ENCODE measurements at regions not wholly inside any gene's neighbourhood (a gene's known extent, or its start where the extent isn't known, plus 50 kb on each side); places are given as distances from the start of the nearest gene placed in this dataset.

GRCh38 chr14:53491256-53491883, 338.2 kb upstream of the DDHD1 start:
- Histone ChIP-seq H3K4me3 (ENCODE audit: low read depth, low read length) (no peak overlapping the region), H3K27ac (ENCODE audit: low read depth, low read length) (no peak overlapping the region), H3K27me3 (ENCODE audit: control insufficient read depth, insufficient read depth, low read length) (no peaks in the 10 kb centered on the region), H3K9me3 (ENCODE audit: control insufficient read depth, insufficient read depth, low read length) (no peaks in the 10 kb centered on the region)
- DNase-seq (ENCODE audit: low read depth, low spot score), result no peak
- POLR2A ChIA-PET, result no interaction called here
- TF ChIP-seq, protein P1, sequence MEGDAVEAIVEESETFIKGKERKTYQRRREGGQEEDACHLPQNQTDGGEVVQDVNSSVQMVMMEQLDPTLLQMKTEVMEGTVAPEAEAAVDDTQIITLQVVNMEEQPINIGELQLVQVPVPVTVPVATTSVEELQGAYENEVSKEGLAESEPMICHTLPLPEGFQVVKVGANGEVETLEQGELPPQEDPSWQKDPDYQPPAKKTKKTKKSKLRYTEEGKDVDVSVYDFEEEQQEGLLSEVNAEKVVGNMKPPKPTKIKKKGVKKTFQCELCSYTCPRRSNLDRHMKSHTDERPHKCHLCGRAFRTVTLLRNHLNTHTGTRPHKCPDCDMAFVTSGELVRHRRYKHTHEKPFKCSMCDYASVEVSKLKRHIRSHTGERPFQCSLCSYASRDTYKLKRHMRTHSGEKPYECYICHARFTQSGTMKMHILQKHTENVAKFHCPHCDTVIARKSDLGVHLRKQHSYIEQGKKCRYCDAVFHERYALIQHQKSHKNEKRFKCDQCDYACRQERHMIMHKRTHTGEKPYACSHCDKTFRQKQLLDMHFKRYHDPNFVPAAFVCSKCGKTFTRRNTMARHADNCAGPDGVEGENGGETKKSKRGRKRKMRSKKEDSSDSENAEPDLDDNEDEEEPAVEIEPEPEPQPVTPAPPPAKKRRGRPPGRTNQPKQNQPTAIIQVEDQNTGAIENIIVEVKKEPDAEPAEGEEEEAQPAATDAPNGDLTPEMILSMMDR (IDR thresholded peaks at IDR 0.05; ENCODE audit: low read depth, low read length), result no peak
- CTCF ChIA-PET, result interaction anchor here (0.6 kb wide), 1 partner anchor 122 kb away, joined by 3 read pairs; no protein-coding TSS in a partner anchor

- POLR2A ChIA-PET, result no interaction called here
- CTCF ChIA-PET, result no interaction called here
- peaks cover 10% of the 10 kb centered on the region for H3K9me3 ChIP-seq (ENCODE audit: control insufficient read depth, insufficient read depth, low read length)
- no peak for DNase-seq (ENCODE audit: low read depth, low spot score)
- no peak overlapping the region for H3K4me3 ChIP-seq (ENCODE audit: low read depth, low read length)
- TF ChIP-seq, protein P1 (IDR thresholded peaks at IDR 0.05; ENCODE audit: low read depth, low read length), result no peak
- no peaks in the 10 kb centered on the region for H3K27me3 ChIP-seq (ENCODE audit: control insufficient read depth, insufficient read depth, low read length)
- H3K27ac ChIP-seq (ENCODE audit: low read depth, low read length), result no peak overlapping the region
Measured at GRCh38 chr14:53478174-53478573, 325.1 kb upstream of the DDHD1 start.

- H3K9me3 ChIP-seq (ENCODE audit: control insufficient read depth, insufficient read depth, low read length), result no peaks in the 10 kb centered on the region
- TF ChIP-seq, protein P1 (IDR thresholded peaks at IDR 0.05; ENCODE audit: low read depth, low read length), result 0 out of 2 replicates have a peak, but pooled peaks have one; percentile 19
- ChIA-PET POLR2A (no interaction called here), CTCF (interaction anchor here (0.6 kb wide), 2 partner anchors 96 to 170 kb away, joined by 3 read pairs; no protein-coding TSS in a partner anchor)
- no peak overlapping the region for H3K4me3 ChIP-seq (ENCODE audit: low read depth, low read length)
- no peak overlapping the region for H3K27ac ChIP-seq (ENCODE audit: low read depth, low read length)
- no peak for DNase-seq (ENCODE audit: low read depth, low spot score)
- no peaks in the 10 kb centered on the region for H3K27me3 ChIP-seq (ENCODE audit: control insufficient read depth, insufficient read depth, low read length)
Measured at GRCh38 chr14:53473480-53473879, 320.4 kb upstream of the DDHD1 start.

DNA sequence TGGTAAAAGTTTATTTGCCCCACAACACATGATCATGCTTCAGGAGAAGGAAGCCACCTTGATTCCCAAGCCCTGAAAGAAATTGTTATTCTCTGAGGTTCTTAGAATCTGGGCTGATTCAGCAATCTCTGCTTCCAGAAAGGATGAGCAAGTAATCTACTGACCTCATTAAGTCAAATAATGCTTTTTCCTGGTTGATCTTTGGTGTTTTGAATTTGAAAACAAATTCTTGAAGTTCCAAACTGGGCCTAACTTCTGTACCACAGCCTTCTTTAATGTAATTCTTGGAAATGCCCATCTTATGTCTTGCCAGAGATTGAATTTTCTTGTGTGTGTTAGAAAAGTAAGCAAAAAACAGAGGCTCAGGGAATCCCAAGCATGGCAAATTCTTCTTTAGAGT, 319.2 kb upstream of the DDHD1 start:
- TF ChIP-seq, protein P1 (IDR thresholded peaks at IDR 0.05; ENCODE audit: low read depth, low read length), result no peak
- no peak overlapping the region for H3K27ac ChIP-seq (ENCODE audit: low read depth, low read length)
- POLR2A ChIA-PET, result no interaction called here
- CTCF ChIA-PET, result no interaction called here
- H3K9me3 ChIP-seq (ENCODE audit: control insufficient read depth, insufficient read depth, low read length), result no peaks in the 10 kb centered on the region
- H3K27me3 ChIP-seq (ENCODE audit: control insufficient read depth, insufficient read depth, low read length), result no peaks in the 10 kb centered on the region
- no peak overlapping the region for H3K4me3 ChIP-seq (ENCODE audit: low read depth, low read length)
- no peak for DNase-seq (ENCODE audit: low read depth, low spot score)

GRCh38 chr14:53470351-53471043, 317.4 kb upstream of the DDHD1 start:
- no peak overlapping the region for H3K4me3 ChIP-seq (ENCODE audit: low read depth, low read length)
- no peaks in the 10 kb centered on the region for H3K9me3 ChIP-seq (ENCODE audit: control insufficient read depth, insufficient read depth, low read length)
- CTCF ChIA-PET, result interaction anchor here (0.8 to 1.2 kb wide), 2 partner anchors 10 to 57 kb away, joined by 3 to 4 read pairs; no protein-coding TSS in a partner anchor
- DNase-seq (ENCODE audit: low read depth, low spot score), result peak; percentile 48
- H3K27me3 ChIP-seq (ENCODE audit: control insufficient read depth, insufficient read depth, low read length), result no peaks in the 10 kb centered on the region
- H3K27ac ChIP-seq (ENCODE audit: low read depth, low read length), result no peak overlapping the region
- POLR2A ChIA-PET, result interaction anchor here (1.0 to 1.9 kb wide), 4 partner anchors 9 to 68 kb away, joined by 3 to 7 read pairs (median 4); no protein-coding TSS in a partner anchor
- TF ChIP-seq, protein P1 (IDR thresholded peaks at IDR 0.05; ENCODE audit: low read depth, low read length), result no peak
